ENCODE measurements at regions not wholly inside any gene's neighbourhood (a gene's known extent, or its start where the extent isn't known, plus 50 kb on each side); places are given as distances from the start of the nearest gene placed in this dataset.

GRCh38 chr2:12045864-12046291, 299.4 kb downstream of the LPIN1 start:
- Histone ChIP-seq H3K36me3 (no peaks in the 10 kb centered on the region), H3K9me3 (no peaks in the 10 kb centered on the region), H3K27me3 (no peaks in the 10 kb centered on the region), H3K4me3 (no peak overlapping the region)
- DNase-seq = no peak

- no peak overlapping the region for H3K4me3 ChIP-seq
- DNase-seq = peak; percentile 57
- no peaks in the 10 kb centered on the region for H3K36me3 ChIP-seq
These were observed 300.2 kb downstream of the LPIN1 start for GRCh38 chr2:12046641-12047040.

DNA sequence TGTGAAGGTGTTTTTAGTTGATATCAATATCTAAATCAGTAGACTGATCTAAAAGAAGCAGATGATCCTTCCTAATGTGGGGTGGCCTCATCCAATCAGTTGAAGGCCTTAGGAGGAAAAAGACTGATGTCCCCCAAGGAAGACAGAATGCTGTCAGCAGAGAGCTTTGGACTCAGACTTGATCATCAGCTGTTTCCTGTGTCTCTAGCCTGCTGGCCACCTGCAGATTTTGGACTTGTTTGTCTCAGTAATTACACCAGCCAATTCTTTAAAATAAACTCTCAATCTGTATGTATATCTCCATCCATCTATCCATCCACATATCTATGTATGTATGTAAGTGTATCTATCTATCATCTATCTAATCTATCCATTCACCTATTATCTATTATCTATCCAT, 301.3 kb downstream of the LPIN1 start:
- H3K4me3 ChIP-seq = no peak overlapping the region
- no peaks in the 10 kb centered on the region for H3K36me3 ChIP-seq
- no peaks in the 10 kb centered on the region for H3K27me3 ChIP-seq
- DNase-seq = no peak
- no peaks in the 10 kb centered on the region for H3K9me3 ChIP-seq

More at GRCh38 chr2:12046641-12047040, 300.2 kb downstream of the LPIN1 start:
- no peaks in the 10 kb centered on the region for H3K27me3 ChIP-seq
- no peaks in the 10 kb centered on the region for H3K9me3 ChIP-seq

DNA sequence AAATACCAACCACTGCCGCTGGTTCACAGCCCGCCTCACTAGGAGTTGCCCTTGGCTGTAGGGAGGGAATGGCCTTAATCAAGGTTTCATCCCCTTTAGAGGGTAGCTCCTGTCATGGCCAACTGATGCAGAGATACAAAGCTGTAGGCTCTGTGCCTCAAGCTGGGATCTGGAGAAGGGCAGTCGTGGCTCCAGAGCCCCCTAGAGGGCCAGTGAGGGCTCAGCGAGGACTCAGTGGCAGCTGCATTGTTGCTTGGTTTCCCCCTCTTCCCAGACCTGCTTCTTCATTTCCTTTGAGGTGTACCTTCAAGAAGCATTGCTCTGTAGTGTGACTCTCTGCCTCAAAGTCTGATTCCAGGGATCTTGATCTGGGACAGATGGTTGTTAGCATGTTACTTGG, 302.1 kb downstream of the LPIN1 start:
- Histone ChIP-seq H3K4me3 (no peak overlapping the region), H3K9me3 (0 out of 2 replicates have a peak, but pooled peaks cover 1% of the 10 kb centered on the region), H3K27me3 (no peaks in the 10 kb centered on the region), H3K36me3 (no peaks in the 10 kb centered on the region)
- DNase-seq = no peak

GRCh38 chr2:12050396-12050795, 304.0 kb downstream of the LPIN1 start:
- H3K36me3 ChIP-seq = no peaks in the 10 kb centered on the region
- peak; percentile 97 for DNase-seq
- H3K4me3 ChIP-seq = no peak overlapping the region
- 0 out of 2 replicates have a peak, but pooled peaks cover 5% of the 10 kb centered on the region for H3K9me3 ChIP-seq
- no peaks in the 10 kb centered on the region for H3K27me3 ChIP-seq

GRCh38 chr2:12051831-12052230, 305.4 kb downstream of the LPIN1 start:
- H3K27me3 ChIP-seq = no peaks in the 10 kb centered on the region
- H3K36me3 ChIP-seq = no peaks in the 10 kb centered on the region
- H3K4me3 ChIP-seq = no peak overlapping the region
- peak; percentile 47 for DNase-seq
- 0 out of 2 replicates have a peak, but pooled peaks cover 5% of the 10 kb centered on the region for H3K9me3 ChIP-seq

GRCh38 chr2:12052796-12053195, 306.4 kb downstream of the LPIN1 start:
- Histone ChIP-seq H3K27me3 (no peaks in the 10 kb centered on the region), H3K36me3 (no peaks in the 10 kb centered on the region), H3K4me3 (no peak overlapping the region), H3K9me3 (0 out of 2 replicates have a peak, but pooled peaks cover 5% of the 10 kb centered on the region)
- DNase-seq = no peak

DNA sequence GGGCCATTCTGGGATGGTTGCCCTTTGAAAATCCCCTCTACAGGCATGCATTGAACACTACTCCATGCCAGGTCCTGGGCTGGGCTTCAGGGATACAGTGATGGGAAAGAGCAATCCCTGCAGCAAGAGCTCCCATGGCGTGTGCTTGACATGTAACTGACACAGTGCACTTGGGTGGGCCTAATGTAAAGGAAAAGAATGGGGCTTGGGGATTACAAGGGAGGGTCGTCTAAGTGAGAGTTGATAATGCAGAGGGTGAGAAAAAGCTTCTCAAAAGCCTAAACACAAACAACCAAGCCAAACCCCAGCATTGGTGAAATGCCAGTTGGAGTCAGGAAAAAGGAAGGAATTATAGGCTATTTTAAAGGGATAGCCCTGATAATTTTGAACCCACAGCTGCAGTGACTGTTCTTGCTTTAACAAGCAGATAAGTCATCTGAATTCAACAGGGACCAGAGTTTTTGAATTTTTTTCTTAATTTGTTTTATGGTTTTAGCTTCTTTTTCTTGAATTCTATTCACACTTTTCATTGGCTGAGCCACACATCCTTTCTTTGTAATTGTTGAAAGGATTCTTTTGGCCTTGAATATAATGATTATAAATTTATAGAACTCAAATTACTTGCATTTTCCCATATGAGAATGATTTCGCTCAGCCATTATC, 308.7 kb downstream of the LPIN1 start:
- DNase-seq = no peak
- H3K36me3 ChIP-seq = no peaks in the 10 kb centered on the region
- H3K27me3 ChIP-seq = no peaks in the 10 kb centered on the region
- 0 out of 2 replicates have a peak, but pooled peaks cover 5% of the 10 kb centered on the region for H3K9me3 ChIP-seq
- no peak overlapping the region for H3K4me3 ChIP-seq

- Histone ChIP-seq H3K27me3 (no peaks in the 10 kb centered on the region), H3K36me3 (no peaks in the 10 kb centered on the region), H3K9me3 (0 out of 2 replicates have a peak, but pooled peaks cover 5% of the 10 kb centered on the region), H3K4me3 (no peak overlapping the region)
- DNase-seq = peak; percentile 38
These were observed 311.2 kb downstream of the LPIN1 start for GRCh38 chr2:12057436-12058166.

GRCh38 chr2:12059616-12060441, 313.4 kb downstream of the LPIN1 start:
- H3K9me3 ChIP-seq = peaks cover 9% of the 10 kb centered on the region
- no peaks in the 10 kb centered on the region for H3K27me3 ChIP-seq
- H3K36me3 ChIP-seq = no peaks in the 10 kb centered on the region
- H3K4me3 ChIP-seq = no peak overlapping the region
- DNase-seq = peak; percentile 73

GRCh38 chr2:12060886-12061285, 314.5 kb downstream of the LPIN1 start:
- no peak for DNase-seq
- peaks cover 9% of the 10 kb centered on the region for H3K9me3 ChIP-seq

DNA sequence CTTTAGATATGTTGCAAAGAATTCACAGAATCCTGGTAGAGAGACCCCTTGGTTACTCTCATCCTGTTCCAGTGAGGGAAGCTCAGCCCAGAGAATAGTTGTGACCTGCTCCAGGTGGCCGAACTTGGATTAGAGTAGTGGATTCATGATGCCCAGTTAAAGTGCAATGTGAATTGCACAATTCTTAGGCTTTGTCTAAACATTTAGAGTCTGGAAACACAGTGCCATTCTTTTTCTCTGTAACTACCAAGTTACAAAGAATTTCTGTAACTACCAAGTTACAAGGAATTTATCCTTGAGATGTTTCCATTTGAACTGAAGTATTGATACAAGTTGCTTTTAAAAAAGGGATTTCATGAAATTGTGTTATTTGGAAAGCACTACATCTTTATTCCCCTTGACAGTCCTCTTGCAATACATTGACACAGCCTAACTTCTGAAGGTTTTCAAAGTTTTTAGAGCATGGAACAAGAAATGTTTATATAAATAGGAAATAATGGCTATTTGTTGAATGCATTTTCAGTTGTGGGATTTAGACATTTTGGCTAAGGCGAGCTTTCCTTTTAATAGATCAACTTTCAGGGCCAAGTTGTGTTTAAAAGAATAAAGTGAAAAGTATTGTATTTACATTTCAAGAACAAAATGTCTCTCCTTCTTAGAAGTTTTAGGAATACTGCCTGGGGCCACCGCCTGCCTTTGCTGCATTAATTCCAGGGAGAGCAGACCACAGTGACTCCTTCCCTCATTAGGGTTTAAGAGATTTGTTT, 315.0 kb downstream of the LPIN1 start:
- DNase-seq = no peak
- Histone ChIP-seq H3K9me3 (peaks cover 9% of the 10 kb centered on the region), H3K27me3 (no peaks in the 10 kb centered on the region), H3K36me3 (no peaks in the 10 kb centered on the region), H3K4me3 (no peak overlapping the region)

More at GRCh38 chr2:12060886-12061285, 314.5 kb downstream of the LPIN1 start:
- Histone ChIP-seq H3K36me3 (no peaks in the 10 kb centered on the region), H3K4me3 (no peak overlapping the region), H3K27me3 (no peaks in the 10 kb centered on the region)

DNA sequence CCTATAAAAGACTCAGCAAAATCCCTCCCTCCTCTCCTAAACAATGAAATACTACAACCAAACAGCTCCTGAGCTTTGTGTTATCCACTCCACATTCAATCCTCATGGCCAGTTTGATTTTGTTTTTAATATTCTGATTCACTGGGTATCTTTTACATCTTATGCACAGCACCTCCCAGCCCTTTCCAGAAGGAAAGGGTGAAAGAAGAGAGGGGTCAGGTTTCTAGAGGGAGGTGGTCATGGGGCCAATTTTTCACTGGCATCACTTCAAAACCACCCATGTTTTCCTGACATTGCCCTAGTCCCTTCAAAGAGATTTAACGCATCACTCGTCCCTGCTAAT, 315.6 kb downstream of the LPIN1 start:
- H3K36me3 ChIP-seq = no peaks in the 10 kb centered on the region
- no peak overlapping the region for H3K4me3 ChIP-seq
- H3K27me3 ChIP-seq = no peaks in the 10 kb centered on the region
- no peak for DNase-seq
- H3K9me3 ChIP-seq = peaks cover 9% of the 10 kb centered on the region

- H3K36me3 ChIP-seq = no peaks in the 10 kb centered on the region
- no peaks in the 10 kb centered on the region for H3K27me3 ChIP-seq
- no peak for DNase-seq
- H3K4me3 ChIP-seq = no peak overlapping the region
- H3K9me3 ChIP-seq = peaks cover 9% of the 10 kb centered on the region
These were observed 316.8 kb downstream of the LPIN1 start for GRCh38 chr2:12063210-12063609.

- H3K4me3 ChIP-seq = no peak overlapping the region
These were observed 317.7 kb downstream of the LPIN1 start for GRCh38 chr2:12064153-12064552.

GRCh38 chr2:12066116-12066515, 319.7 kb downstream of the LPIN1 start:
- Histone ChIP-seq H3K4me3 (no peak overlapping the region), H3K27me3 (no peaks in the 10 kb centered on the region), H3K9me3 (peaks cover 9% of the 10 kb centered on the region), H3K36me3 (no peaks in the 10 kb centered on the region)
- no peak for DNase-seq

More at GRCh38 chr2:12064153-12064552, 317.7 kb downstream of the LPIN1 start:
- Histone ChIP-seq H3K36me3 (no peaks in the 10 kb centered on the region), H3K27me3 (no peaks in the 10 kb centered on the region), H3K9me3 (peaks cover 9% of the 10 kb centered on the region)
- DNase-seq = no peak

All from MG63 (cell line).